HG03520 (cell line): ENCODE measurements at regions not wholly inside any gene's neighbourhood (a gene's known extent, or its start where the extent isn't known, plus 50 kb on each side); places are given as distances from the start of the nearest gene placed in this dataset.
"Not testable (repeated sequence)": the region's sequence is repeated elsewhere in the genome, so short reads cannot be mapped to it uniquely, and the experiment has no call there.

Experiments
- ATAC-seq: cut with Tn5 transposase; IDR thresholded peaks from one replicate; pipeline ENCODE4 v1.9.1; 2021; ENCODE audit warnings: mild to moderate bottlenecking, moderate library complexity; ENCODE audit not compliant: unreplicated experiment

GRCh38 chr22:22296047-22296446, 51.5 kb downstream of the VPREB1 start:
- not testable (repeated sequence) for ATAC-seq

DNA sequence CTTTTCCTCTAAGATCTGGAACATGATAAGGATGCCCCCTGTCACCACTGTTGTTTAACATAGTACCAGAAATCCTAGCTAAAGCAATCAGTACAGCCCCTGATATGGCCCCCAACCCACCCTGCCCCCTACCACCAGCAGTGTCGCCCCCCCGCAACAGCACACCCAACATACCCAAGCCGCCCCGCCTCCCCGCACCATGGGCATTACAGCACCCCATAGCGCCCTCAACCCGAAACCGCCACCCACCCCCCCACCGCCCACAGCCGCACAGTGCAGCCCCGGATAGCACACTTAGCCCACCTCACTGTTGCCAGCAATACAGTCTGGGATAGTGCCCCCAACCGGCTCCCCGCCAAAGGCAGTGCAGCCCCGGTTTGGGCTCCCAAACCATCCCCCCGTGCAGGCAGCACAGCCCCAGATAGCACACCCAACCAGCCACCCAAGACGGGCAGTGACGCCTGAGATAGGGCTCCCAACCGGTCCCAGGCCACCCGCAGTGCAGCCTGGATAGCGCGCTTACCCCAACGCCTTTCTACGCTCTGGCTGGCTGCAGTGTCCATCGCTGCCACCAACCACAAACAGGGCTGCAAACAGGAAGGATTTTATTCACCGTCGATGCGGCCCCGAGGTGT, 52.7 kb downstream of the VPREB1 start:
- not testable (repeated sequence) for ATAC-seq

- ATAC-seq: not testable (repeated sequence)
These were observed 53.4 kb downstream of the VPREB1 start for GRCh38 chr22:22297794-22298653.

GRCh38 chr22:22298654-22299009, 54.0 kb downstream of the VPREB1 start:
- not testable (repeated sequence) for ATAC-seq

DNA sequence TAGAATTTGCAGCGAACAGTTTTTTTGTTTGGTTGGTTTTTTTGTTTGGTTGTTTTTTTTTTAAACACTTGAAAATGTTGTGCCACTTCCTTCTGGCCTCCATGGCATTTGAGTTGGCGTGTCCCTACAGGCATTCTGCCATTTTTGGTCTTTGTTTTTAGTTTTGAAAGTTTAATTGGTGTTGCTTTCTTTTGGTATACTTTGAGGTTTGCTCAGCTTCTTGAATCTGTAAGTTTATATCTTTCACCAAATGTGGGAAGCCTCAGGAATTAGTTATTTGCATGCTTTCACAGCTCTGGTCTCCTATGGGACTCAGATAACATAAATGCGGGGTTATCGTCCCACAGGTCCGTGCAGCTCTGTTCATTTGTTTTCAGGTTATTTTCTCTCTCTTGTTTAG, 55.9 kb downstream of the VPREB1 start:
- not testable (repeated sequence) for ATAC-seq

DNA sequence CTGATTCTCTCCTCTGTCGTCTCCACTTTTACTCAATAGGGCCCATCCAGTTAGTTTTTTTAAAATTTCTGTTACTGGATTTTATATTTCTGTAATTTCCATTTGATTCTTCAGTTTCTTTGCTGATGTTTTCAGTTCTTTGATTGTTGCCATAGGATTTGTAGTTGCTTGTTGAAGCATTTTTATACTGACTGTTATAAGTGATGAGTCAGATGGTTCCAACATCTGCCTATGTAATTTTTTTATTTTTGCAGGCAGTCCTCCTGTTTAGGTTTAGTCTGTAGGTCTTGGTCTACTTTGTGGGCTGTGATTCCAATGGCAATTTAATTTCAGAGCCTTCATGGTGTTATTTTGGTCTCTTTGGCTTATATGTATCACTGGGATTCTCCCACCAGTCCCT, 56.4 kb downstream of the VPREB1 start:
- ATAC-seq: not testable (repeated sequence)

GRCh38 chr22:22316589-22316988, 72.0 kb downstream of the VPREB1 start:
- ATAC-seq: no peak

DNA sequence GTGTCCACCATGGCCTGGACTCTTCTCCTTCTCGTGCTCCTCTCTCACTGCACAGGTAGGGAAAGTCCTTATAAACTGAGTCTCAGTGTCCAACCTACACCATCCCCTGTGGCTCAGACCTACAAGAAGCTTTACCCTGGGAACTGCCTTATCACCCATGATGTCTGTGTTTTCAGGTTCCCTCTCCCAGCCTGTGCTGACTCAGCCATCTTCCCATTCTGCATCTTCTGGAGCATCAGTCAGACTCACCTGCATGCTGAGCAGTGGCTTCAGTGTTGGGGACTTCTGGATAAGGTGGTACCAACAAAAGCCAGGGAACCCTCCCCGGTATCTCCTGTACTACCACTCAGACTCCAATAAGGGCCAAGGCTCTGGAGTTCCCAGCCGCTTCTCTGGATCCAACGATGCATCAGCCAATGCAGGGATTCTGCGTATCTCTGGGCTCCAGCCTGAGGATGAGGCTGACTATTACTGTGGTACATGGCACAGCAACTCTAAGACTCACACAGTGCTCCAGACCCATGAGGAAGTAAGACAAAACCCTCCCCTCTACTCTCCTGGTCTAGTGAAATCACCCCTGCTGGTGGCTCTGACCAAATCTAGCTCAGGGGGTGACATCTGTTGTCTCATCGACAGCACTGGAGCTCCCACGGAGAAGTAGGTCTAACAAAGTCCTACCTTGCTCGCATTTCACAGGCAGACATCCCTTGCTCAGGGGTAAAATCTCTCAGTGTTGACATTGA, 74.3 kb downstream of the VPREB1 start:
- ATAC-seq: no peak

GRCh38 chr22:22321743-22322611, 77.4 kb downstream of the VPREB1 start:
- ATAC-seq: peak; percentile 63

- ATAC-seq: no peak
These were observed 78.2 kb downstream of the VPREB1 start for GRCh38 chr22:22322792-22323191.

DNA sequence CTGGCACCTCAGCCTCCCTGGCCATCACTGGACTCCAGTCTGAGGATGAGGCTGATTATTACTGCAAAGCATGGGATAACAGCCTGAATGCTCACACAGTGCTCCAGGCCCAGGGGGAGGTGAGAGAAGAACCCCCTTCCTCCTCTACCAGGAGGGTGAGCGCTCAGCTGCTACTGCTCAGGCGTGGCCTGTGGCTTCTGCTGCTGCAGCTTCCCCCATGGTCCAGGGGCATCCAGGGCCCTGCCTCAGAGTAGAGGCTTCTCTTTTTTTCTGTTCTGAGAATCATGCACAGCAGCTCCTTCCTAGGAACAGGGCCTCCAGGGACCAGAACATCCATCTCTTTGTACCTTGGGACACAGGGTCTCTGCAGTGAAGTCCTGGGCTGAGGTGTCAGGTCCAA, 83.1 kb downstream of the VPREB1 start:
- no peak for ATAC-seq

DNA sequence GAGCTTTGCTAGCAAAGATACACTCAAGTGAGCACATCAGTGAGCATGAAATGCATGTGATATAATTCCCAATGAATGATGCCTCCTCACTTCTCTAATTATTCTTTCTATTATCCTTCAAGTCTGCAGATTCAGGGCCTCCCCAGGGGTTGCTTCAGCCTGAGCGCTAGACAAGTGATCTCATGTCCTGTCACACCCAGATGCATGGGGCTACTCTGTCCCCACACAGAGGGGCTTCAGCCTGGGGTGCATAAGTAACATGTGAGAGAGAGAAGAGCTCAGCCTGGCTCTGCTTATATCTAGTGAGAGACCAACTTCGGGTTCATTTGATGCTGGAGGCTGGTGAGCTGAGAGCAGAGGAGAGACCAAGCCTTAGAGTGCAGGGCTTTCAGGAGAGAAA, 85.2 kb downstream of the VPREB1 start:
- no peak for ATAC-seq

DNA sequence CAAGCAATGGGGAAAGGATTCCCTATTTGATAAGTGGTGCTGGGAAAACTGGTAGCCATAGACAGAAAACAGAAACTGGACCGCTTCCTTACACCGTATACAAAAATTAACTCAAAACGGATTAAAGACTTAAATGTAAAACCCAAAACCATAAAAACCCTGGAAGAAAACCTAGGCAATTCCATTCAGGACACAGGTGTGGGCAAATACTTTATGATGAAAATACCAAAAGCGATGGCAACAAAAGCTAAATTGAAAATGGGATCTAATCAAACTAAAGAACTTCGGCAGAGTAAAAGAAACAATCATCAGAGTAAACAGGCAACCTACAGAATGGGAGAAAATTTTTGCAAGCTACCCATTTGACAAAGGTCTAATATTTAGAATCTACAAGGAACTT, 91.1 kb downstream of the VPREB1 start:
- ATAC-seq: not testable (repeated sequence)

DNA sequence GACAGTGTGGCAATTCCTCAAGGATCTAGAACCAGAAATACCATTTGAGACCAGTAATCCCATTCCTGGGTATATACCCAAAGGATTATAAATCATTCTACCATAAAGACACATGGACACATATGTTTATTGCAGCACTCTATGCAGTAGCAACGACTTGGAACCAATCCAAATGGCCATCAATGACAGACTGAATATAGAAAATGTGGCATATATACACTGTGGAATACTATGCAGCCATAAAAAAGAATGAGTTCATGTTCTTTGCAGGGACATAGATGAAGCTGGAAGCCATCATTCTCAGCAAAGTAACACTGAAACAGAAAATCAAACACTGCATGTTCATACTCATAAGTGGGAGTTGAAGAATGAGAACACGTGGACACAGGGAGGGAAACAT, 91.7 kb downstream of the VPREB1 start:
- not testable (repeated sequence) for ATAC-seq

DNA sequence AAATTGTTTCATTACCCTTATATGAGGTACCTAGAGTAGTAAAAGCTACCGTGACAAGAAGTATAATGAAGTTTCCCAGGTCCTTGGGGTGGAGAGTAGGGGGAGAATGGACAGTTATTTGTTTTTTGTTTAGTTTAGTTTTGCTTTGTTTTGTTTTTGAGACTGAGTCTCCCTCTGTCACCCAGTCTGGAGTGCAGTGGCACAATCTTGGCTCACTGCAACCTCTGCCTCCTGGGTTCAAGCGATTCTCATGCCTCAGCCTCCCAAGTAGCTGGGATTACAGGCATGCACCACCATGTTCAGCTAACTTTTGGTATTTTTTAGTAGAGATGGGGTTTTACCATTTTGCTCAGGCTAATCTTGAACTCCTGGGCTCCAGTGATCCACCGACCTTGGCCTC, 94.2 kb downstream of the VPREB1 start:
- not testable (repeated sequence) for ATAC-seq

- ATAC-seq: no peak
These were observed 97.2 kb downstream of the VPREB1 start for GRCh38 chr22:22341736-22342135.

- no peak for ATAC-seq
These were observed 98.4 kb downstream of the VPREB1 start for GRCh38 chr22:22342697-22343580.

- no peak for ATAC-seq
These were observed 99.2 kb downstream of the VPREB1 start for GRCh38 chr22:22343581-22344296.

GRCh38 chr22:22344430-22344829, 99.8 kb downstream of the VPREB1 start:
- no peak for ATAC-seq
